ENCODE measurements at regions not wholly inside any gene's neighbourhood (a gene's known extent, or its start where the extent isn't known, plus 50 kb on each side); places are given as distances from the start of the nearest gene placed in this dataset.

- DNase-seq: no peak
Measured at GRCh38 chr2:76312236-76312635, 601.5 kb upstream of the GCFC2 start.

GRCh38 chr2:76311728-76312127 is 601.0 kb upstream of the GCFC2 start:
- no peak for DNase-seq

GRCh38 chr2:76310894-76311633 is 600.3 kb upstream of the GCFC2 start:
- no peak for DNase-seq

- DNase-seq: no peak
Measured at GRCh38 chr2:76307495-76307894, 596.8 kb upstream of the GCFC2 start.

- DNase-seq: no peak
Measured at GRCh38 chr2:76298041-76298440, 587.3 kb upstream of the GCFC2 start.

- no peak for DNase-seq
Measured at GRCh38 chr2:76296438-76296837, 585.7 kb upstream of the GCFC2 start.

- DNase-seq: no peak
Measured at GRCh38 chr2:76295762-76296161, 585.0 kb upstream of the GCFC2 start.

- no peak for DNase-seq
Measured at GRCh38 chr2:76288598-76288997, 577.9 kb upstream of the GCFC2 start.

GRCh38 chr2:76288146-76288545 is 577.4 kb upstream of the GCFC2 start:
- no peak for DNase-seq

GRCh38 chr2:76283350-76283749 is 572.6 kb upstream of the GCFC2 start:
- no peak for DNase-seq

- peak; percentile 1 for DNase-seq
Measured at GRCh38 chr2:76281156-76281841, 570.6 kb upstream of the GCFC2 start.

GRCh38 chr2:76280686-76281085 is 570.0 kb upstream of the GCFC2 start:
- no peak for DNase-seq

- no peak for DNase-seq
Measured at GRCh38 chr2:76279142-76279541, 568.4 kb upstream of the GCFC2 start.

GRCh38 chr2:76275788-76276187 is 565.1 kb upstream of the GCFC2 start:
- DNase-seq: no peak

- no peak for DNase-seq
Measured at GRCh38 chr2:76274676-76275075, 564.0 kb upstream of the GCFC2 start.

- no peak for DNase-seq
Measured at GRCh38 chr2:76274160-76274559, 563.4 kb upstream of the GCFC2 start.

- DNase-seq: no peak
Measured at GRCh38 chr2:76270096-76270710, 559.5 kb upstream of the GCFC2 start.

- no peak for DNase-seq
Measured at GRCh38 chr2:76268902-76269620, 558.3 kb upstream of the GCFC2 start.

- DNase-seq: no peak
Measured at GRCh38 chr2:76268484-76268883, 557.8 kb upstream of the GCFC2 start.

- no peak for DNase-seq
Measured at GRCh38 chr2:76257802-76258201, 547.1 kb upstream of the GCFC2 start.

GRCh38 chr2:76256458-76257088 is 545.9 kb upstream of the GCFC2 start:
- DNase-seq: no peak

GRCh38 chr2:76252704-76253103 is 542.0 kb upstream of the GCFC2 start:
- no peak for DNase-seq

- no peak for DNase-seq
Measured at GRCh38 chr2:76251342-76251741, 540.6 kb upstream of the GCFC2 start.

All from NCI-H774 (cell line).